Lower leg skin (tissue), 3 donors: ENCODE measurements at regions not wholly inside any gene's neighbourhood (a gene's known extent, or its start where the extent isn't known, plus 50 kb on each side); places are given as distances from the start of the nearest gene placed in this dataset.

ENCODE experiments used
- CTCF ChIP-seq, 3 donors: fragments of 450-650 bp; IDR thresholded peaks; one replicate each; pipeline ENCODE4 v1.5.1; 2016; ENCODE audit warnings: antibody characterized with exemption in 3 of 3, mild to moderate bottlenecking in 3 of 3, moderate library complexity in 2 of 3
- POLR2A ChIP-seq, 2 donors: fragments of 450-650 bp; IDR thresholded peaks; one replicate each; pipeline ENCODE4 v1.6.1; 2016 to 2017; ENCODE audit warnings: antibody characterized with exemption in 2 of 2, mild to moderate bottlenecking in 1 of 2, moderate library complexity in 1 of 2

- no peak for TF ChIP-seq CTCF (IDR thresholded peaks at IDR 0.05)
- TF ChIP-seq POLR2A (IDR thresholded peaks at IDR 0.05): no peak
Observed at GRCh38 chr5:147072622-147073021, 162.2 kb upstream of the STK32A start.
